HK-2 (cell line): ENCODE measurements at regions not wholly inside any gene's neighbourhood (a gene's known extent, or its start where the extent isn't known, plus 50 kb on each side); places are given as distances from the start of the nearest gene placed in this dataset.

Experiments
- DNase-seq: peaks from one replicate; pipeline ENCODE4 v3.0.0-alpha.2; 2018; ENCODE audit not compliant: unreplicated experiment

GRCh38 chr20:57059055-57059596, 207.3 kb downstream of the BMP7 start:
- no peak for DNase-seq

GRCh38 chr20:57060407-57061050, 205.9 kb downstream of the BMP7 start:
- DNase-seq = no peak

DNA sequence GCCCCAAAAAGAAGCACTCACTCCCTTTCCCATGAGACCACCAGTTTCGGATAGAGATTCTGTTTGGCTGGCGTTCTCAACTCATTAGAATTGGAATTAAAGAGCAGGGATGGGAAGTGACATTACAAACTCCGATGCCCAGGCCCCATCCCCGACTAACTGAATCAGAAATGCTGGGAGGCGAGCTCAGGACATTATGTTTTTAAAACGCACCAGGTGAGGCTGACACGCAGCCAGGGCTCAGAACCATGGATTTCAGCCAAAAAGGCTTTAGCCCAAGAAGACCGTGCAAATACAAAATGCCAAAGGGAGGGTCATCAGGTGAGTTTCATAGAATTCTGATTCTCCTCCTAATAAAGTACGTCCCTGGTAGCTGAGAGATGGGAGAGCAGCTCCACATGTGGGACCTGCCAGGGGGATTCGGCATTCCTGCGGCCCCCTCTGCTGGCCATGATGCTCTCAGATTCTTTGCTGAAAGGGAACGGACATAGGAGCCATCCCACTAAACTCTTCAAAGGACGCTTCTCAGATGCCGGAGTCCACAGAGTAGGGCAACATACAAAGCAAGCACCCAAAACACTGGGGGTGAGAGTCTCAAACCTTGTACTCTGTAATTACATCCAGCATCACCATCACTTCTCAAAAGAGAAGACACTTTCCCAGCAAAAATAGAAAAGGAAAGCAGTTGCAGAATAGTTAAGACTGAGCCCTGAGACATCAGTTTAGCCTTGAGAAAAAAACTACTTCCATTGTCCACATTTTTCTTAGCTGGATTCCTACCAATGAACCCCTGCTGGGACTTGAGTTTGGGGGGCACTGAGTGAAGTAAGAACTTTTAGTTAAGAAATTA, 205.2 kb downstream of the BMP7 start:
- DNase-seq = peak; percentile 36

- no peak for DNase-seq
Measured at GRCh38 chr20:57062241-57062640, 204.2 kb downstream of the BMP7 start.

DNA sequence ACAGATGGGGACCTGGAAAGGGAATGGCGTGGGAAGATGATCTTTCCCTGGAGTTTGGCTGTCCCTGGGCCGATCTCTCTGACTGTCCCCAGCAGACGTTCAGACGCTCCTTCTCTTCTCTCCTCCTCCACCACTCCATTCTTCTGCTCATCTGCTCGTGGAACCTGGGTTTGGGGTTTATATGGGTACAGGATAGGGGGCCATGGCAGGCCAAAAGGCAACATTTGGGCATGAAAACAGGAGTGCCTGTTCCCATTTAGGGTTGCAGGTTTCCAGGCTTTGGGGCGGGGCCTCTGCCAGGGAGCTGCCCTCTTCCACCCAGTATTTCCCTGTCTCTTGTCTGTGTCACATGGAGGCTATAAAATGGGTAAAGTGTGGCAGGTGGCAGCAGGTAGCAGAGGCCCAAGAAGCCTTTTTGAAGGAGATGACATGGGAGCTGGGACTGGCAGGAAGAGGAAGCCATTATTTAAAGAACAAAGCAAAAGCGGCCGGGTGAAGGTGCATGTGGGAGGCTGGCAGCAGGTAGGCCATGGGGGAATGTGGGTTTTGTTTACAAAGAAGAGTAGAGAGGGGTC, 203.7 kb downstream of the BMP7 start:
- no peak for DNase-seq

GRCh38 chr20:57064836-57065235, 201.6 kb downstream of the BMP7 start:
- DNase-seq = no peak

DNA sequence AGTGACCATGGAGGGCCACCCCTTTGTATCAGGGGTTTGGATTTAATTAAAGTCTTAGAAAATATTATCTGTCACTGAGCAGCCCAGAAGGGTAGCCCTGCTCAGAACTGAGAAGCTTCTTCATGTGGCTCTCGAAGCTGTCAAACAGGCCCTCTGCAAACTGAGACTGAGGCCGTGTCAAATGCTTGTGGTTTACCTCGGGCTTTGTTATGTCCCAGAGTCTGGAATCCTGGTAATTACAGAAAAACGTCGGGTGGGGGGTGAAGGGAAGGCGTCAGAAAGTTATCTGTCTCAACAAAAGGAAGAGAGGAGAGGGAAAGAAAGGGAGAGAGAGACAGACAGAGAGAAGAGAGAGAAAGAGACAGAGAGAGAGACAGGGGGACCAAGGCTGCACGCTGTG, 200.8 kb downstream of the BMP7 start:
- DNase-seq = no peak

- no peak for DNase-seq
Measured at GRCh38 chr20:57066126-57066900, 200.1 kb downstream of the BMP7 start.

DNA sequence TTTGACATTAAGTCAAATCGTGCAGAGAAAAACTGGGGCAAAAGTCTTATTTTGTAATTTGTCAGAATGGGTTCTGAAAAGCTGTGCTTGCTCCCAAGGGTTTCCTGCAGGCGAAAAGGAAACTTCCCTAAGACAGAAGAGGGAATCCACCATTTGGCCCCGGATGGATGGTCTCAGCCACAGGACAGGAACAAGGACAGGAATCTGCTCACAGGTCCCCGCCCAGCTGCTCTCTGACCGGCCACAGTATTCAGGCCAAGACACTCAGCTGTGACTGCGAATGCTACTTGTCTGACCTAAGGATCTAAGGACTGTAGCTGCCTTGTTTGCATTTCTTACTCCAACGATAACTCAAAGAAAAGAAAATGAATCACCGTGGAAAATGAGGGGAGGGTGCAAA, 197.0 kb downstream of the BMP7 start:
- no peak for DNase-seq

GRCh38 chr20:57070296-57070695, 196.1 kb downstream of the BMP7 start:
- no peak for DNase-seq

DNA sequence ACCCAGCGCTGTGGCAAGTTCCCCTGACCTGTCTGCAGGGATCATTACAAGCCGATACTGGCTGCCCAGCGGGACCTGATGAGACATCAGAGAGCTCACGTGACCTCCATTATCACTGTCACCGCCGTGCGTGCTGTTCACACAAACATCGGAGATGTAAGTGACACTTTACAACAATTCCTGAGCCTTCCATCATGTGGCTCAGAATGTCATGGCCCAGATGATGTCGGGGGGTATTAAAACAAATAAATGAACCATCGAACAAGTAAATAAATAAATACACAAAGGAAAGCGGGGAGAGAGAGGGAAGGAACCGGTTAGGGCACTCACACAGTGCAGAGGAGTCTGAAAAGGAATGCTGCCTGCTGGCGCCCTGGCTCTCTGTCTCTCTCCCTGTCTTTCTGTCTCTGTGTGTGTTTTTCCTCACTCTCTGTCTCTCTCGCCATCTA, 195.1 kb downstream of the BMP7 start:
- DNase-seq = no peak

DNA sequence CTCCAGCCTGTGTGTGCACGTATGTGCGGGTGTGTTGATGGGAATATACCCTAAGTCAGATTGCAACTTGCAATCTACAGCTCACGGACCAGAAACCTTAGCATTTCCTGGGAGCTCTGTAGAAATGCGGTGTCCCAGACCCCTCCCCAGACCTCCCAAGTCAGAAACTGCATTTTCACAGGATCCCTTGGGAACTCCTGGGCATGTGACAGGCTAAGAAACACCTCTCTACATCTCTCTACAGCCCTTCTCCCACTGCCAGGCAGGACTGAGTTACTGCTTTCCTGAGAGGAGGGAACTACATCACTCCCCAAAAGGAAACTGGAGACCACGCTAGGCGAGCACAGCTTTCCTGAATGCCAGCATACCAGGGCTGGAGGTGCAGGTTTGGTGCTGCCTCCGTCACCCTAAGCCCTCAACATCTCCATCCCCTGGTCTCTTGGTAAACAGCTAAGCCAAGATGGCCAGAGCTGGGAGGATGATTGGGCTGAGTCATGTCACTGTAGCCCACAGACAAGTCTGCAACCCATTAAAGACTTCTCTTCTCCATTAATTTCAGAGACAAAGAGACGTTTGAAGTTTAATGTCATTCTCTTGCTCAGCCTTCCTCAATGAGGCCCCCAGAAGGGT, 194.4 kb downstream of the BMP7 start:
- DNase-seq = no peak

- DNase-seq = no peak
Measured at GRCh38 chr20:57073402-57073801, 193.0 kb downstream of the BMP7 start.

GRCh38 chr20:57074386-57074785, 192.1 kb downstream of the BMP7 start:
- DNase-seq = no peak

- DNase-seq = no peak
Measured at GRCh38 chr20:57075181-57075580, 191.3 kb downstream of the BMP7 start.

GRCh38 chr20:57075603-57076002, 190.8 kb downstream of the BMP7 start:
- no peak for DNase-seq

DNA sequence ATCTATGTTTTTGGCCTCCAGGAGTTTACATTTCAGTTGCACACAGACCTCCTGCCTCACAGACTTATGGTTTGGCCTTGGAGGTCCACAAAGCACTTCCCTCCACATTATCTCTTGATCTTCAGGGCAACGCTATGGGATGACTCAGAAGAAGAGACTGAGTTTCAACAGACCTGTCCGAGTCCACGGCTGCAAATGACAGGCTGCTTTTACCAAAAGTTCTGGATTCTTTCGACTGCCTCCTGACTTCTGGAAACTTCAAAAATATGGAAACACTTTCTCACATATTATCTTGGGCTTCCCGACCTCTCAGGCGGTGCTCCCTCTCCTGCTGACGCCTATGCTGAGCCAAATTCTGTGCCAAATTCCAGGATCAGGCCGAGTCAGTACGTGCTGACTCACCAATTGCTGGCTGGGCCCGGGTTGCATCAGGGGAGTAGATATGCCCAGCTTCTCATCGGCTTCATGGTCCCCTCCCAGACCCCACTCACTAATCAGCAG, 190.2 kb downstream of the BMP7 start:
- no peak for DNase-seq

DNA sequence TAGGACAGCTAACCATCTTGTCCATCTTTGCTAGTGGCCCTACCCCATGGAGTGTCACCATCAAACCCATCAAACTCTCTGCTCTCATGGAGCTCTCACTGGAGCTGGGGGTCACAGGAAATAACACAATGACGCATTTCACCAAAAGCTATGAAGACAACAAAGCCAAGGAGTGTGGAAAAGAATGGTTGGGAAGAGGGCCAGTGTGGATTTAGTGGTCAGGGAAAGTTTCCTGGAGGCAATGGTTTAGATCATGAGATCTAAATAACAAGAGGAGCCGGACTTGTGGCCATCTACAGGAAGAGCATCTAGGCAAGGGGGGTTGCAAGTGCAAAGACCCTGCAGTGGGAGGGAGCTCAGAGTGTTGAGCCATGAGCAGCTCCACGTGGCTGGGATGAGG, 189.5 kb downstream of the BMP7 start:
- DNase-seq = no peak

GRCh38 chr20:57078116-57078515, 188.3 kb downstream of the BMP7 start:
- no peak for DNase-seq

- no peak for DNase-seq
Measured at GRCh38 chr20:57079031-57080005, 187.1 kb downstream of the BMP7 start.
